ENCODE measurements at regions not wholly inside any gene's neighbourhood (a gene's known extent, or its start where the extent isn't known, plus 50 kb on each side); places are given as distances from the start of the nearest gene placed in this dataset.

DNA sequence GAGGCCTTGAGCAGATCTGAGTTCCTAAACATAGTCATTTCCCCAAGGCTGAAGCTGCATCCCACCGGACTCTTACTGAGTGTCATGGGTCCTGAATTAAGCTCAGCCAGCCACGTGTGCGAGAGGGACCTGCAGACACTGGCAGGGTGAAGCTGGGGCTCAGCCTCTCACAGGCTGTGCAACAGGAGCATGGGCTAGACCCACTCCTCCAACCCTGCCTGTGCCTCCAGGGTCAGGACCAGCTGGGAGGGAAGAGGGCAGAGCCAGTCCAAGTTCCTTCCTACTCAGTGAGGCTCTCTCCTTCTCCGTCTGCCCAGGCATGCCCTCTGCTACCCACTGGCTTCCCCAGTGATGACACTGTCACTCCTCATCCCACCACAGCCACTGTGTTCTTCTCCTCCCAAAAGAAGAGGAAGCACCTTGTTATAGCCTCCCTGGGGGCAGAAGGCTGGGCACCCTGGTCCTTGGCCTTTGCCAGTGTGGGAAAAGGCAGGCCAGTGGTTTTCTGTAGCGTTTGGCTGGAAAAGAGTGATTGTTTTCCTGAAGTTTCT, 78.9 kb downstream of the KCNF1 start:
- ATAC-seq, result no peak
- TF ChIP-seq, protein P1, sequence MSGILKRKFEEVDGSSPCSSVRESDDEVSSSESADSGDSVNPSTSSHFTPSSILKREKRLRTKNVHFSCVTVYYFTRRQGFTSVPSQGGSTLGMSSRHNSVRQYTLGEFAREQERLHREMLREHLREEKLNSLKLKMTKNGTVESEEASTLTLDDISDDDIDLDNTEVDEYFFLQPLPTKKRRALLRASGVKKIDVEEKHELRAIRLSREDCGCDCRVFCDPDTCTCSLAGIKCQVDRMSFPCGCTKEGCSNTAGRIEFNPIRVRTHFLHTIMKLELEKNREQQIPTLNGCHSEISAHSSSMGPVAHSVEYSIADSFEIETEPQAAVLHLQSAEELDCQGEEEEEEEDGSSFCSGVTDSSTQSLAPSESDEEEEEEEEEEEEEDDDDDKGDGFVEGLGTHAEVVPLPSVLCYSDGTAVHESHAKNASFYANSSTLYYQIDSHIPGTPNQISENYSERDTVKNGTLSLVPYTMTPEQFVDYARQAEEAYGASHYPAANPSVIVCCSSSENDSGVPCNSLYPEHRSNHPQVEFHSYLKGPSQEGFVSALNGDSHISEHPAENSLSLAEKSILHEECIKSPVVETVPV (CRISPR knock-in tag; IDR thresholded peaks at IDR 0.05), result no peak
- TF ChIP-seq SNAI2 (CRISPR knock-in tag; IDR thresholded peaks at IDR 0.05), result no peak
- TF ChIP-seq ARNTL (CRISPR knock-in tag; IDR thresholded peaks at IDR 0.05; ENCODE audit: borderline replicate concordance, low read depth), result no peak
- no peak for TF ChIP-seq ZFP3 (CRISPR knock-in tag; IDR thresholded peaks at IDR 0.05)
- TF ChIP-seq, protein P2, sequence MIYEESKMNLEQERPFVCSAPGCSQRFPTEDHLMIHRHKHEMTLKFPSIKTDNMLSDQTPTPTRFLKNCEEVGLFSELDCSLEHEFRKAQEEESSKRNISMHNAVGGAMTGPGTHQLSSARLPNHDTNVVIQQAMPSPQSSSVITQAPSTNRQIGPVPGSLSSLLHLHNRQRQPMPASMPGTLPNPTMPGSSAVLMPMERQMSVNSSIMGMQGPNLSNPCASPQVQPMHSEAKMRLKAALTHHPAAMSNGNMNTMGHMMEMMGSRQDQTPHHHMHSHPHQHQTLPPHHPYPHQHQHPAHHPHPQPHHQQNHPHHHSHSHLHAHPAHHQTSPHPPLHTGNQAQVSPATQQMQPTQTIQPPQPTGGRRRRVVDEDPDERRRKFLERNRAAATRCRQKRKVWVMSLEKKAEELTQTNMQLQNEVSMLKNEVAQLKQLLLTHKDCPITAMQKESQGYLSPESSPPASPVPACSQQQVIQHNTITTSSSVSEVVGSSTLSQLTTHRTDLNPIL (CRISPR knock-in tag; IDR thresholded peaks at IDR 0.05; ENCODE audit: low read depth), result no peak
- TF ChIP-seq, protein P3, sequence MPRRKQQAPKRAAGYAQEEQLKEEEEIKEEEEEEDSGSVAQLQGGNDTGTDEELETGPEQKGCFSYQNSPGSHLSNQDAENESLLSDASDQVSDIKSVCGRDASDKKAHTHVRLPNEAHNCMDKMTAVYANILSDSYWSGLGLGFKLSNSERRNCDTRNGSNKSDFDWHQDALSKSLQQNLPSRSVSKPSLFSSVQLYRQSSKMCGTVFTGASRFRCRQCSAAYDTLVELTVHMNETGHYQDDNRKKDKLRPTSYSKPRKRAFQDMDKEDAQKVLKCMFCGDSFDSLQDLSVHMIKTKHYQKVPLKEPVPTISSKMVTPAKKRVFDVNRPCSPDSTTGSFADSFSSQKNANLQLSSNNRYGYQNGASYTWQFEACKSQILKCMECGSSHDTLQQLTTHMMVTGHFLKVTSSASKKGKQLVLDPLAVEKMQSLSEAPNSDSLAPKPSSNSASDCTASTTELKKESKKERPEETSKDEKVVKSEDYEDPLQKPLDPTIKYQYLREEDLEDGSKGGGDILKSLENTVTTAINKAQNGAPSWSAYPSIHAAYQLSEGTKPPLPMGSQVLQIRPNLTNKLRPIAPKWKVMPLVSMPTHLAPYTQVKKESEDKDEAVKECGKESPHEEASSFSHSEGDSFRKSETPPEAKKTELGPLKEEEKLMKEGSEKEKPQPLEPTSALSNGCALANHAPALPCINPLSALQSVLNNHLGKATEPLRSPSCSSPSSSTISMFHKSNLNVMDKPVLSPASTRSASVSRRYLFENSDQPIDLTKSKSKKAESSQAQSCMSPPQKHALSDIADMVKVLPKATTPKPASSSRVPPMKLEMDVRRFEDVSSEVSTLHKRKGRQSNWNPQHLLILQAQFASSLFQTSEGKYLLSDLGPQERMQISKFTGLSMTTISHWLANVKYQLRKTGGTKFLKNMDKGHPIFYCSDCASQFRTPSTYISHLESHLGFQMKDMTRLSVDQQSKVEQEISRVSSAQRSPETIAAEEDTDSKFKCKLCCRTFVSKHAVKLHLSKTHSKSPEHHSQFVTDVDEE (CRISPR knock-in tag; IDR thresholded peaks at IDR 0.05), result no peak
- TF ChIP-seq RARB (CRISPR knock-in tag; IDR thresholded peaks at IDR 0.05), result no peak
- no peak for TF ChIP-seq PPARA (CRISPR knock-in tag; IDR thresholded peaks at IDR 0.05; ENCODE audit: borderline replicate concordance)
- no peak for TF ChIP-seq GLIS3 (CRISPR knock-in tag; IDR thresholded peaks at IDR 0.05)
- TF ChIP-seq ESRRG (CRISPR knock-in tag; IDR thresholded peaks at IDR 0.05), result no peak
- TF ChIP-seq ISL1 (CRISPR knock-in tag; IDR thresholded peaks at IDR 0.05), result no peak

DNA sequence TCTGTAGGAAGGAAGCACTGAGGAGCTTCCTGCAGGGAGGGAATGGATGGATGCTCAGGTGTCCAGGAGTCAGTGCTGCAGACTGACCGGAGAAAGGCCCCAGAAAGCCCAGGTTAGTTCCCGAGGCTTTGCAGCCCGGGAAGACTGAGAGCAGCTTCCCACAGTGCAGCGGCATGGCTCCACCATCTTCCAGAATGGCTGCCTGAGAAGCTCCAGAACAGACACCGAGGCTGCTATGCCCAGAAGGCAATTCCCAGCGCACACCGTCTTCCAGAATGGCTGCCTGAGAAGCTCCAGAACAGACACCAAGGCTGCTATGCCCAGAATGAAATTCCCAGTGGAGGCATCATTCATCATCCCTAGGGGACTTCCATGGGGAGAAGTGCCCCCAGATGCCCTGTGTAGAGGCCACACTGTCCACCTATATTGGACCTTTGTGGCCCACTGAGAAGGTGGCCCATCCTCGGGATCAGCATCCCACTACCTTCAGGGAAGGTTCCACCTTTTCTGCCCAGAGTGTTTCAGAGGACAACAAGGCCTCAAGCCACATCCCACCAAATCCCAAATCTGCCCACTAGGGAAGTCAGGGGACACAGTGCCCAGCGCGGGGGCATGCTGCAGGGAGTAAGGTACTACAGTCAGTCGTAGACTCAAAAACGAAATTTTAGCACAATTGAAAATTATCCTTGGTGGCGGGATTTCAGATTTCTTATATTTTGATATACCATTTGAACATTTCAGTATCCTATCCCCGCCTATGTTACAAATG, 80.5 kb downstream of the KCNF1 start:
- ATAC-seq, result no peak
- no peak for TF ChIP-seq ZFP3 (CRISPR knock-in tag; IDR thresholded peaks at IDR 0.05)
- no peak for TF ChIP-seq ARNTL (CRISPR knock-in tag; IDR thresholded peaks at IDR 0.05; ENCODE audit: borderline replicate concordance, low read depth)
- TF ChIP-seq ISL1 (CRISPR knock-in tag; IDR thresholded peaks at IDR 0.05), result no peak
- TF ChIP-seq ZC3H10 (CRISPR knock-in tag; IDR thresholded peaks at IDR 0.05), result no peak

DNA sequence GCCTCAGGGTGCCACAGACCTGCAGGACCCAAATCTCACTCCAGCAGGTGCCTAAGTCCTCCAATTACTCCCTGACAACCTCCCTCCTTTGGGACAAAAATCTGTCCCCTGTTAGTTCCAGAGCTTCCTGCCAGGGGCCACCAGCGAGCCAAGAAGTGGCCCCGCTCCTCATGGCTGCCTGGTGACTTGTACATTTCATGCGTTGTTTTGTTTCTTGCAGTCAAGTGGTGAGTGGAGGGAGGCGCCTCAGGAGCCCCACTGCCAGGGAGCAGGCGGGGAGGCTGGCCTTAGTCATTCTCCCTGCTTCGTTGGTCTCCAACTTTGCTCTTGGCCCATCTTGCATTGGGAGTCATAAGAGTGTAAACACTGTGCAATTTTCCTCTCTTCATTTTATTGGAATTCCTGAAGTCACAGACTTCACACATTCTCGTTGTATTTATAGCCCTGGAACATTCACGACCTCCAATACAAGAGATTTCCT, 81.3 kb downstream of the KCNF1 start:
- TF ChIP-seq SNAI2 (CRISPR knock-in tag; IDR thresholded peaks at IDR 0.05) (no peak), OSR1 (CRISPR knock-in tag; IDR thresholded peaks at IDR 0.05) (no peak), ARNTL (CRISPR knock-in tag; IDR thresholded peaks at IDR 0.05; ENCODE audit: borderline replicate concordance, low read depth) (no peak), BACH2 (CRISPR knock-in tag; IDR thresholded peaks at IDR 0.05; ENCODE audit: borderline replicate concordance) (no peak), TOX (CRISPR knock-in tag; IDR thresholded peaks at IDR 0.05; ENCODE audit: borderline replicate concordance) (no peak), PPARA (CRISPR knock-in tag; IDR thresholded peaks at IDR 0.05; ENCODE audit: borderline replicate concordance) (no peak), RARB (CRISPR knock-in tag; IDR thresholded peaks at IDR 0.05) (no peak), ZFP3 (CRISPR knock-in tag; IDR thresholded peaks at IDR 0.05) (no peak), TCF4 (CRISPR knock-in tag; IDR thresholded peaks at IDR 0.05; ENCODE audit: borderline replicate concordance) (no peak), ZC3H10 (CRISPR knock-in tag; IDR thresholded peaks at IDR 0.05) (no peak), GLIS3 (CRISPR knock-in tag; IDR thresholded peaks at IDR 0.05) (no peak)
- TF ChIP-seq, protein P4, sequence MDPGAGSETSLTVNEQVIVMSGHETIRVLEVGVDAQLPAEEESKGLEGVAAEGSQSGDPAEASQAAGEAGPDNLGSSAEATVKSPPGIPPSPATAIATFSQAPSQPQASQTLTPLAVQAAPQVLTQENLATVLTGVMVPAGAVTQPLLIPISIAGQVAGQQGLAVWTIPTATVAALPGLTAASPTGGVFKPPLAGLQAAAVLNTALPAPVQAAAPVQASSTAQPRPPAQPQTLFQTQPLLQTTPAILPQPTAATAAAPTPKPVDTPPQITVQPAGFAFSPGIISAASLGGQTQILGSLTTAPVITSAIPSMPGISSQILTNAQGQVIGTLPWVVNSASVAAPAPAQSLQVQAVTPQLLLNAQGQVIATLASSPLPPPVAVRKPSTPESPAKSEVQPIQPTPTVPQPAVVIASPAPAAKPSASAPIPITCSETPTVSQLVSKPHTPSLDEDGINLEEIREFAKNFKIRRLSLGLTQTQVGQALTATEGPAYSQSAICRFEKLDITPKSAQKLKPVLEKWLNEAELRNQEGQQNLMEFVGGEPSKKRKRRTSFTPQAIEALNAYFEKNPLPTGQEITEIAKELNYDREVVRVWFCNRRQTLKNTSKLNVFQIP (CRISPR knock-in tag; IDR thresholded peaks at IDR 0.05; ENCODE audit: borderline replicate concordance, low read depth), result no peak
- TF ChIP-seq, protein P2 (CRISPR knock-in tag; IDR thresholded peaks at IDR 0.05; ENCODE audit: low read depth), result no peak
- TF ChIP-seq, protein P5, sequence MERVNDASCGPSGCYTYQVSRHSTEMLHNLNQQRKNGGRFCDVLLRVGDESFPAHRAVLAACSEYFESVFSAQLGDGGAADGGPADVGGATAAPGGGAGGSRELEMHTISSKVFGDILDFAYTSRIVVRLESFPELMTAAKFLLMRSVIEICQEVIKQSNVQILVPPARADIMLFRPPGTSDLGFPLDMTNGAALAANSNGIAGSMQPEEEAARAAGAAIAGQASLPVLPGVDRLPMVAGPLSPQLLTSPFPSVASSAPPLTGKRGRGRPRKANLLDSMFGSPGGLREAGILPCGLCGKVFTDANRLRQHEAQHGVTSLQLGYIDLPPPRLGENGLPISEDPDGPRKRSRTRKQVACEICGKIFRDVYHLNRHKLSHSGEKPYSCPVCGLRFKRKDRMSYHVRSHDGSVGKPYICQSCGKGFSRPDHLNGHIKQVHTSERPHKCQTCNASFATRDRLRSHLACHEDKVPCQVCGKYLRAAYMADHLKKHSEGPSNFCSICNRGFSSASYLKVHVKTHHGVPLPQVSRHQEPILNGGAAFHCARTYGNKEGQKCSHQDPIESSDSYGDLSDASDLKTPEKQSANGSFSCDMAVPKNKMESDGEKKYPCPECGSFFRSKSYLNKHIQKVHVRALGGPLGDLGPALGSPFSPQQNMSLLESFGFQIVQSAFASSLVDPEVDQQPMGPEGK (CRISPR knock-in tag; IDR thresholded peaks at IDR 0.05; ENCODE audit: borderline replicate concordance), result no peak
- ATAC-seq, result no peak

Measured in SK-N-SH treated with all-trans-retinoic acid at 6 μM for 48 hours (cell line).